Stimulated activated CD8-positive, alpha-beta memory T cell treated with anti-CD3 and anti-CD28 coated beads, Interleukin-12 subunit alpha, Interleukin-12 subunit beta, amount 100 ng/mL, for 1 hour (primary cell): ENCODE measurements at regions not wholly inside any gene's neighbourhood (a gene's known extent, or its start where the extent isn't known, plus 50 kb on each side); places are given as distances from the start of the nearest gene placed in this dataset.
"Not testable (repeated sequence)": the region's sequence is repeated elsewhere in the genome, so short reads cannot be mapped to it uniquely, and the experiment has no call there.

Experiments used
- DNase-seq: peaks from one replicate; pipeline ENCODE4 v3.0.0-alpha.2; 2020; ENCODE audit warnings: low read depth

DNA sequence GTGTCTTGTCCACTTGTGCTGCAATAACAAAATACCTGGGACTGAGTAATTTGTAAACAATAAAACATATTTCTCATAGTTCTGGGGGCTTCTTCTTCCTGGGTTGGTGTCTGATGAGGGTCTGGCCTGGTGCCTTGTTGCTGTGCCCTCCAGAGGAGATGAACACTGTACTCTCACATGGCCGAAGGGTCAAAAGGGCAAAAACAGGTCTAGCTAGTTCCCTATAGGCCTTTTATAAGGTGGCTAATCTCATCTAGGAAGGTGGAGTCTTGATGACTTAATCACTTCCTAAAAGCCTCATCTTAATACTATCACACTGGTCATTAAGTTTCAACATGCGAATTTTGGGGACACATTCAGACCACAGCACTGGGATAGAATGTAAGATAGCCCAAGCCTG, 228.4 kb downstream of the TLE3 start:
- DNase-seq = no peak

DNA sequence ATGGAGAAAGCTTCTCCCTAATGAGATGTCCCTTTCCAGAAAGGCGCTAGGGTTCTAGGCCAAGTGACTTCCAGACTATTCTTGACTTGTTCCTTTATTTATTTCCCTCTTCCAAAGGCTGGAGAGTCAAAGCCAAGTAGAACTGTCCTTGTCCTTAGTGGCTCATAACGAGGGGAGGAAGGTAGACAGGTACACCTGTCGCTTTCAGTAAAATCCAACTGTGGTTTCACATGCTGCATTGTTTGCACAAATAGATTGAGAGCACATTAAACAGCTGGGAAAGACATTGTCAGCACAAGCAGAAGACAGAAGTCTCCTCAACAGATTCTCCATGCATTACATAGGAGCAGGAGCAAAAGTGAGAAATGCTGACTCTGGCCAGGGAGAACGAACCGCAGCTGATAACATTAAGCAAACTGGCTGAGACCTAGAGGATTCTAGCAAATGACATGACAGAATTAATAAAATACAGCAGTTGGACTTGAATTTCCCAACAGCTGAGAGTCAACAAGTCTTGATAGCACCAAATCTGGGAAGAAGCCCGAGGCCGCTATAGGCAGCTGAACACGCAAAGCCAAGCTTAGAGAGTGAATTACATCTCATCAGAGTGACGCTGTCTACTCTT, 227.7 kb downstream of the TLE3 start:
- no peak for DNase-seq

GRCh38 chr15:69871511-69872134, 226.1 kb downstream of the TLE3 start:
- no peak for DNase-seq

DNA sequence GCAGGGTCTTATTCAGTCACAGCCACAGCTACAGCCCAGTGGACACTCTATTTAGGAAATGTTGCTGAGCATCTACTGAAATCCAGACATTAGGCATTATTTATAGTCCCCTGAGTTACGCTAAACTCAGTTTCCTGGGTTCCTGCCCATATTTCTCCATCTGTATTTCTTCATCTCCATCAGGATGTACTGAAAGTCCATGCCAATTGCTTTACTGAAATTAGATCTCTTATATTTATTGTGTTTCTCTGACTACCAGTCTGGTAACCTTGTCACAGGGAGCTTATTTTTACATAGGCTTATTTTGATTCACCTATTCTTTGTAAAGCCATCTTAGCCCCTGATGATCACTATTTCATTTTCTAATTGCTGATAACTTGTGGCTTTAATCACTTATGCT, 223.9 kb downstream of the TLE3 start:
- no peak for DNase-seq

- no peak for DNase-seq
Measured at GRCh38 chr15:69874321-69874720, 223.4 kb downstream of the TLE3 start.

- DNase-seq = no peak
Measured at GRCh38 chr15:69876064-69876940, 221.4 kb downstream of the TLE3 start.

- not testable (repeated sequence) for DNase-seq
Measured at GRCh38 chr15:69879963-69880362, 217.8 kb downstream of the TLE3 start.

DNA sequence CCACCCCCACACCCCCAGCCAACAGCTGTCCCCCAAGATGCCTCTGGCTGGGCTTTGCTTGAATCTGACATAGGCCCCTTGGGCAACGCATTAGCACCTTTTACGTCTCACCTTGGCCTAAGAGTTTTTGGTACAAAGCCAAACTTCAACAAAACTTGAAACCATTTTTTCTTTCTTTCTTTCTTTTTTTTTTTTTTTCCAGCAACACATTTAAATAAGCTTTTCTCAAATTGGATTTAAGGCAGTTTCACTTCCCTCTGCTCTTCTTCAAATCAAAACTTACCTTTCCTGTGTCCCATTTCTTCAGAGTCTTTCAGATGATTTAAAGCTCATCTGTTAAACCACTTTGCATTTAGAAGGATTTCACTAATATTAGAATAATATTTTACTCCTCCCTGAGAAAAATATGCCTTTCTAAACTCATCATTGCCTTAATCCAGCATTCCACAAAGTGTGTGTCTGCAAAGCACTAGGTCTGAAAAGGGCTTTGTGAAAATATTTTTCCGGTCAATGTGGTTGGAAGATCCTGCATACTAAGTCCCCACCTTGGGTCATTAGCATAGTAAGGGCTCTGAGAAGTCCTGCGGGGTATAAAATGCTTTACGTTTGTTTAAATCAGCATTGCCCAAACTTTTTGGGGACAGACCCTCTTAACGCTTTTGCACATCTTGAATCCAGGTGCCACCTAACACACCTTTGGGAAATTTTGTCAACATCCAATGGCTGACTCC, 217.0 kb downstream of the TLE3 start:
- DNase-seq = no peak

GRCh38 chr15:69881302-69881670, 216.4 kb downstream of the TLE3 start:
- no peak for DNase-seq

- no peak for DNase-seq
Measured at GRCh38 chr15:69881766-69882165, 216.0 kb downstream of the TLE3 start.

- DNase-seq = no peak
Measured at GRCh38 chr15:69883306-69883705, 214.4 kb downstream of the TLE3 start.

DNA sequence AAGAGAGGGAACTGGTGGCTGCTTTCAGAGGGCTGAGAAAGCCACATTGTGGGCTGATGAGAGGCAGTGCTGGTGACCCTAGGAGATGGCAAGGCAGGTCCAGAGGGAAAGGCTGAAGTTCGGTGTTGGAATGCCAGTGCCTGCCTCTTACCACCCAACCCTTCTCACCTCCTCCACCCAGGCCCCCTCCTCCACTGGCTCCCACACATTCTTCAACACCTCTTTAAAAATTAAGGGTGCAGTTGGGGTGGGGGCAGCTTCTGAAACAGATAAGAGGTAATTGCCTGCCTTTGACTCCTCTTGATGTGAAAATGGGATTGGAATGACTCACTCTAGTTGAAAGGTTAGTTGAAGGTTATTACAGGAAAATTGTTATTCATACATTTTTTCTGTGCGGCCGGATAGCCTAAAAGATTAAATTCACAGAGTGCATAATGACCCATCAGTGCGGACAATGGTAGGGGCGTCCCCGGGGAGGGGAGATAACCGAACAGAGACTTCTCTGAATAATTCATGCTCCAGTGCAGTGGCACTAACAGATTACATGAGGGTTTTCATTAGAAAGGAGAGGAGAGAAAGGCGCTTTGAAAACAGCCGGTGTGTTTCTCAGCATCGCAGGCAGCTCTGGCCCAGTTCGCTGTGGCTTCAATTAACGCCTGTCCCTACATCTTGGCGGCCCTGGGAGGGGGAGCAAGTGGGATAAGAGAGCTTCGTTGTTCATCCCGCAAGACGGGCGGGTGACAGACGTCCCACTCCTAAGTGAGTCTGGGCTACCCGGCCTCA, 212.4 kb downstream of the TLE3 start:
- no peak for DNase-seq

GRCh38 chr15:69887009-69887408, 210.7 kb downstream of the TLE3 start:
- no peak for DNase-seq

GRCh38 chr15:69887553-69887952, 210.2 kb downstream of the TLE3 start:
- no peak for DNase-seq

DNA sequence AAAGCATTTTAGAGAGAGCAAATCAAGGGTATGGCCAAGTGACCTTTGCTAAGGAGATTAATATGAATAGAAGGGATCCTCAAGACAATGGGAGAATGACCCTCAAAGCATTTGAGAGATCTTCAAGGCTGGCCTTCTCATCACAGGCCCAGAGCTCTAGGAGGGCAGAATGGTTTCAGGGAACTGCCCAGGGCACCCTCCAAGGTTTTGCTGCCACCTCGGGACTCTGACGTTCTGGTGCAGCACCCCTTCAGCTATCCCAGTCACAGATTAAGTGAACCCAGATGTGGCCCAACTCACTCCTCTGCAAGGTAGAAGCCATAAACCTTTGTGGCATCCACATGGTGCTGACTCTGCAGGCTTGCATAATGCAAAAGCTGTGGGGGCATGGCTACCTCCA, 209.3 kb downstream of the TLE3 start:
- no peak for DNase-seq

- DNase-seq = no peak
Measured at GRCh38 chr15:69891070-69891536, 206.6 kb downstream of the TLE3 start.

- DNase-seq = no peak
Measured at GRCh38 chr15:69891606-69892005, 206.1 kb downstream of the TLE3 start.

DNA sequence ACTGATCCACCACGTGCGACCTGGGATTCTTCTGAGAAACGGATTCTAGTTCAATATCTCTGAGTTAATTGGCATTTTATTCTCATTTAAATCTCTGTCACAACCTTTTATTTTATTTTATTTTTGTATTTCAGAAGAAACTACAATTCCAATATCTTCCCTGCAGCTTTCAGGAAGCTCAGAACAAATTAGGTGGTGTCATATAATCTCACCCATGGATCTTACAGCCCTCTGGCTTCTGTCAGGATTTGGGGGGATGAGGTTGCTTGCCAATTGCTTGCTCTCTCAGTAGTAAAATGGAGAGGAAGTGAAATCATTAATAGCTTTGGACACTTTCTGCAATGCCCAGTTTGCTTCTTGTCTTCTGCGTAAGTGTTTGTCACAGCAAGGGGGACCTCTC, 205.4 kb downstream of the TLE3 start:
- DNase-seq = no peak

- DNase-seq = no peak
Measured at GRCh38 chr15:69893086-69893485, 204.6 kb downstream of the TLE3 start.

- no peak for DNase-seq
Measured at GRCh38 chr15:69893863-69894262, 203.9 kb downstream of the TLE3 start.

- DNase-seq = no peak
Measured at GRCh38 chr15:69895202-69895601, 202.5 kb downstream of the TLE3 start.

DNA sequence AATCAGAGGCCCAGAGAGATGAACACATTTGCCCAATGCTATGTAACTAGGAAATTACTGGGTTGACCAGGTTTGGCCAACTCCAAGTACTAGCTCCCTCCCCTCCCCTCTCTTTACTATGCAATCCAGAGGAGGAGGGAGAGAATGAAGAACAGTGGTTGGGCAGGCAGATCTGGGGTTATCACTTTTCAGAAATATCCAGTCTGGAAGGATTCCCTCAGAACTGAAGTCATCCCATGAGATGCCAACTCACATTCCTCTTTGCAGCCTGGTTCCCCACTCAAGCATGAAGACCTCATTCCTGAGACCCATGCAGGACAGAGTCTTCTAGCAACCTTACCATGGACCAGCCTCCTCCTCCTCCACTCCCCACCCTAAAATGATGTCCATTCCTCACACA, 201.1 kb downstream of the TLE3 start:
- DNase-seq = no peak
